Jurkat, Clone E6-1 (cell line): ENCODE measurements at regions not wholly inside any gene's neighbourhood (a gene's known extent, or its start where the extent isn't known, plus 50 kb on each side); places are given as distances from the start of the nearest gene placed in this dataset.
"Not testable (repeated sequence)": the region's sequence is repeated elsewhere in the genome, so short reads cannot be mapped to it uniquely, and the experiment has no call there.

Source experiments
- DNase-seq: peaks from one replicate; pipeline ENCODE4 v3.0.0-alpha.2; 2011; ENCODE audit warnings: low read depth, low spot score
- H3K4me3 ChIP-seq: 2 replicates; pipeline ENCODE4 v1.5.1; 2011; ENCODE audit warnings: mild to moderate bottlenecking, low read length, control low read depth, moderate library complexity

DNA sequence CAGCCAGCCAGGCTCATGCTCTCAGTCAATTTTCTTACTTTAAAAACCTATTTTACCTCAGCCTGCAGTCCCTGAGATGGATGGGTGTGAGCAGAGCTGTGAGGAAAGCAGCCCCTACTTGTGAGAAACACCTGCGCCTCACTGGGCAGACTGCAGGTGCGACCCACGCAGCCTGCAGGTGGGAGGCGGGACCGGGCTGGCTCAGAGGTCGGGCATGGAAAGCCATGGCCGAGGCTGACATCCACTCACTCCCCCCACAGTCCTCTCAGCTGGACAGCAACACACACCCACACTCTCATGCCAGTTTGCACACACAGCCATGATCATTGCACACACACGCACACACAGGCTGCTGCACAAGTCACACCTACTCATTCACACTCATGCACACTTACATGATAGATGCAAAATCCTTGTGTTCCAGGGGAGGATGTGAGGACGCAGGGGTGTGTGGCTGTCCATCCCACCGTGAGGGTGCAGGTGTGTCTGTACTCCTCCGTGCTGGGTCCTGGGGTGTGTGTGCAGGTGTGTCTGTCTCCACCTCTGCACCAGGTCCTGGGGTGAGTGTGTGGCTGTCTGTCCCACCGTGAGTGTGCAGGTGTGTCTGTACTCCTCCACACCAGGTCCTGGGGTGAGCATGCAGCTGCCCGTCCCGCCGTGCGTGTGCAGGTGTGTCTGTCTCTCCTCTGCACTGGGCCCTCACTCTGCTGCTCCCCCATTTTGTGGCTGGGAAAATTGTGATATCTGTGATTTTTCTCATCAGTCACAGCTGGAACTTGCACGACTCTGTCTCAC is 166.5 kb downstream of the RTP5 start:
- H3K4me3 ChIP-seq: no peak overlapping the region
- no peak for DNase-seq

DNA sequence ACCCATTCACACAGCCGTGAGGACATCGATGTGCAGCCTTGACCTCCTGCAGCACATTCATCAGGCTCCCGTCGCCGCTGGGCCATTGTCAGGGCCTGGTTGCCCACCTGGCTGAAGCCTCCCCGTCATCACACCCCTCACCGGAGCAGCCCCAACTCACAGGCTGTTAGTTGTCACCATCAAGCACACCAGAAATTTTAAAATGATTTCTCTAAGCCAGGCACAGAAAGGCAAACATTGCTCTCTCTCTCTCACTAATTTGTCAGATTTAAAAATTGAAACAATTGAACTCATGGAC is 167.1 kb downstream of the RTP5 start:
- no peak overlapping the region for H3K4me3 ChIP-seq

GRCh38 chr2:242038166-242038927 is 168.8 kb downstream of the RTP5 start:
- H3K4me3 ChIP-seq: no peak overlapping the region
- no peak for DNase-seq

More for the DNA sequence above, 167.1 kb downstream of the RTP5 start:
- no peak for DNase-seq

DNA sequence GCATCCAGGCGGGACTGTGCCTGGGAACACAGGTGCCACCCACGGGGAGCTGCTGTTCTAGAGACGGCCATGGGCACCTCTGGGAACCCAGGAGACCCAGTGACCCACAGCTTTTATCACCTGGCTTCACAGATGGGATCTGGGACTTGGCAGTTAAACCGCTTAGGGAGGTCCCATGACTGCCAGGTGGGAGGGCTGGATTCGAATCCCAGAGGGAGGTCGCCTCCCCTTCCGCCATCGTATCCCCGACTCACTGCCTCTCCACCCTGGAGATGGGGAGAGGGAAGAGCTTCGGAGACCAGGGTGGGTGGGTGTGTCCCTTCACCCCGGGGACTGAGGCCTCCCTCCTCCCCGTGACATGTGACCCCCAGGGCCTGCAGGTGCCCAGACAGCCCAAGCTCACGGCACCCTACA is 169.4 kb downstream of the RTP5 start:
- DNase-seq: no peak

DNA sequence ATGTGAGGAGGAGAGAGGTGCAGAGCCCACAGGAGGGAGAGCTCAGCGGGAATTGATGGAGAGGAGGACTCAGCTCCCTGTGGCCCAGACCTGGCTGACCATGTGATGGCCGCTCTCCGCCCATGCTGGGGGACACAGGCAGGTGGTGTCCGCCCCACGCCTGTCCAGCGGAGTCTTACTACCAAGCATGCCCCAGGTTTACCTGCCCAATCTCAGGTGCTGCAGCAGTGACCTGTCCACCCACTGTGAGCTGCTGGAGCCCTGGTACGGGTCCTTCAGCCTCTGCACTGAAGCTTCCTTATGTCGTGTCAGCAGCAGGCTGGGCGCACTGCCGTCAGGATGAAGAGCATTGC is 170.8 kb downstream of the RTP5 start:
- DNase-seq: no peak
- no peak overlapping the region for H3K4me3 ChIP-seq

More for the DNA sequence above, 169.4 kb downstream of the RTP5 start:
- H3K4me3 ChIP-seq: no peak overlapping the region

- H3K4me3 ChIP-seq: no peak overlapping the region
- DNase-seq: no peak
Measured at GRCh38 chr2:242040681-242041080, 171.2 kb downstream of the RTP5 start.

DNA sequence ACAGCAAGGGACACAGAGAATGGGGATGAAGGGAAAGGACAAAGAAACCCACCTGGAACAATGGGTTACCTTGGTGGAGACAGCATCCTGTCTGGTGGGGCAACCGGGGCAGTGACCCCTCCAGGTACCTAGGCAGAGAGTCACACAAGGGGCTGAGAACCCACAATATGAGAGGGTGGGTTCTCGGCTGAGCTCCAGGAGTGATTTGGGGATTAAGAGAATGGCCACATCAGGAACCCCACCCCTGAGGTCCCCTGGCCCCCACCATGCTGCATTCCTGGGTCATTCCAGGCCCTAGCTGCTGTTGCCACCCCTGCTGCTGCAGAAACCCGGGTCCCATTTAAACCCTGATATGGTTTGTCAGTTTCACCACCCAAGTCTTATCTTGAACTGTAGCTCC is 172.3 kb downstream of the RTP5 start:
- H3K4me3 ChIP-seq: no peak overlapping the region
- DNase-seq: no peak

- no peak overlapping the region for H3K4me3 ChIP-seq
- DNase-seq: no peak
Measured at GRCh38 chr2:242043538-242044312, 174.2 kb downstream of the RTP5 start.

GRCh38 chr2:242044313-242044590 is 174.7 kb downstream of the RTP5 start:
- DNase-seq: no peak
- H3K4me3 ChIP-seq: no peak overlapping the region

GRCh38 chr2:242045596-242046144 is 176.1 kb downstream of the RTP5 start:
- not testable (repeated sequence) for H3K4me3 ChIP-seq, DNase-seq

- no peak for DNase-seq
- H3K4me3 ChIP-seq: no peak overlapping the region
Measured at GRCh38 chr2:242046206-242046826, 176.8 kb downstream of the RTP5 start.

GRCh38 chr2:242047963-242048362 is 178.4 kb downstream of the RTP5 start:
- no peak overlapping the region for H3K4me3 ChIP-seq
- no peak for DNase-seq

- no peak overlapping the region for H3K4me3 ChIP-seq
- no peak for DNase-seq
Measured at GRCh38 chr2:242048479-242048878, 178.9 kb downstream of the RTP5 start.

- not testable (repeated sequence) for DNase-seq, H3K4me3 ChIP-seq
Measured at GRCh38 chr2:242049492-242049891, 180.0 kb downstream of the RTP5 start.

- no peak overlapping the region for H3K4me3 ChIP-seq
- DNase-seq: no peak
Measured at GRCh38 chr2:242051463-242051862, 181.9 kb downstream of the RTP5 start.

GRCh38 chr2:242052421-242052820 is 182.9 kb downstream of the RTP5 start:
- no peak for DNase-seq
- H3K4me3 ChIP-seq: no peak overlapping the region

DNA sequence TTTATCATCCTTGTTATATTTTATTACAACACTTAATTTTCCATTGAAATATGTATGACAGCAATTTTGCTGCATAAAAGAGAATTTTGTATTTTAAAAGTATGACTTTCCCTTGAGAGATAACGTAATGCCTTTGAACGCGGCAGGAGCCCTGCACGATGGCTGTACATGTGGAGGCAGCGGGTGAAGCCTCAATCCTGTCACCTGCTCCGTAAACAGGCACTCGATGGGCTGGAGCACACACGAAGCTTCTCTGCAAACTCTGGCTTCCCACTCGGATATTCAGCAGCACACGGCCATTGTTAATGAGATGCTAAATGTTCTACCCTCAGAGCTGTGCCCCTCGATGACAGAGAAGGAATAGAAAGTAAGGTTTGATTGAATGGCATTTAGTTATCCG is 184.4 kb downstream of the RTP5 start:
- H3K4me3 ChIP-seq: no peak overlapping the region
- DNase-seq: no peak

DNA sequence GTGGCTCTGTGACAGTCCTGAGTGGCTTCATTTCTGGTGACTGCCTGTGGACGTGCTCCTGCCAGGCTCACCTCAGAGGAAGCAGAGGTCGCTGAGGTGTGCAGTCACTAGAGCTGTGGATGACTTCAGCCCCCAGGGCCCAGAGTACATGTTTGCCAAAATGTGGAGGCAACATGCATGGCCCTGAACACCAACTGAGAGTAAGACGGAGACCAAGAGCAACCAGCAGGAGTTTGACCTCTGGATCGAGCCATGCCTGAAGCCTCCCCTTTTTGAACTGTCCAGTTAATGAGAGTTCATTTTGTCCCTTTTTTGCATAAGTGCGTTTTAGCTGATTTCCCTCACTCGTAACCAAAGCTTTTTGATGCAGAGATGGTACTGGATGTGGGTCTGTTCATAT is 184.9 kb downstream of the RTP5 start:
- DNase-seq: no peak
- H3K4me3 ChIP-seq: no peak overlapping the region

GRCh38 chr2:242054881-242055801 is 185.6 kb downstream of the RTP5 start:
- H3K4me3 ChIP-seq: no peak overlapping the region
- DNase-seq: no peak
